ENCODE measurements at regions not wholly inside any gene's neighbourhood (a gene's known extent, or its start where the extent isn't known, plus 50 kb on each side); places are given as distances from the start of the nearest gene placed in this dataset.

- TF ChIP-seq GATA2 (IDR thresholded peaks at IDR 0.05; ENCODE audit: low read depth, low read length): no peak
- no peak for TF ChIP-seq GATA3 (IDR thresholded peaks at IDR 0.05; ENCODE audit: low read depth, low read length)
Observed at GRCh38 chr6:153623496-153623895, 415.5 kb upstream of the OPRM1 start.

Data from SH-SY5Y (cell line).